Ramos (cell line): ENCODE measurements at regions not wholly inside any gene's neighbourhood (a gene's known extent, or its start where the extent isn't known, plus 50 kb on each side); places are given as distances from the start of the nearest gene placed in this dataset.
"Not testable (repeated sequence)": the region's sequence is repeated elsewhere in the genome, so short reads cannot be mapped to it uniquely, and the experiment has no call there.

Source experiments
- in situ Hi-C: fragments of 300-500 bp; cut with MboI; formaldehyde crosslinking; loops from one replicate; pipeline ENCODE4 v1.14.3; 2022; ENCODE audit warnings: low sequenced_read_pairs; ENCODE audit not compliant: unreplicated experiment

GRCh38 chr11:23124996-23125395, 264.7 kb upstream of the CCDC179 start:
- in situ Hi-C loops = no loop called here

- in situ Hi-C loops = no loop called here
These were observed 267.4 kb upstream of the CCDC179 start for GRCh38 chr11:23127706-23128105.

GRCh38 chr11:23134627-23135026, 274.4 kb upstream of the CCDC179 start:
- in situ Hi-C loops = no loop called here

- in situ Hi-C loops = no loop called here
These were observed 278.5 kb upstream of the CCDC179 start for GRCh38 chr11:23138761-23139160.

DNA sequence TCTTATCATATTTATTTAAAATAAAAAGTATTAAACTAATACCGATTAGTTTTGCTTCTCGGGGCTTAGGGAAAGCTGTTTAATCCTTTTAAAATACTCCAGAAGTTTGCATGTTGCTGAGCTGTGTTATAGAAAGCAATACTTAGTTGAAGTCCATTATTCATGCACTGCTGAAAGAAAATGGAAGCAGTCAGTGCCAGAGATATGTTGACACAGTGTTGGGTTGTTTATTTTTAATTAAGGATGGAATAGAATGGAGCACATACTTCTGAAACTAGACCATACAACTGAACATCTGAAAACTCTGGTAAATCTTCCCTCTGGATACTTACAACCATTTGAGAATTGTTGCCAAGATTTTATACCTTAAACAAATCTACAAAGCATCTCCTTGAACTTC, 282.7 kb upstream of the CCDC179 start:
- in situ Hi-C loops = no loop called here

GRCh38 chr11:23151819-23152218, 291.5 kb upstream of the CCDC179 start:
- in situ Hi-C loops = no loop called here

DNA sequence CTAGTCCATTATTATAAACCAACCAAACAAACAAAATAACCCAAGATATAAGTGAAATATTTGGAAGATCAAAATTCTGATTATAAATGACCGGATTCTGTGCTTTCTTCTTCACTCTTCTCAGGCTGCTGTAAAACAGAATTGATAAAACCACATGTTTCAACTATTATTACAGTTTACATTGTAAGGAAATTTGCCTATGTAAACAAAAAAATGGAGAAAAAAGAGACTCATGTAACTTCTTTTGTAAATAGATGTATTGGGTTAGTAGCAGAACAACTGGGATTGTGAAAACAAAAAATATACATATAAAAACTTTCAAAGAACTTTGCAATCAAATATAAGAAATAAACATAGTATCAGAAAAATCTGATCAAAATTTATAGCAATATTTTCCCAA, 295.2 kb upstream of the CCDC179 start:
- in situ Hi-C loops = no loop called here

DNA sequence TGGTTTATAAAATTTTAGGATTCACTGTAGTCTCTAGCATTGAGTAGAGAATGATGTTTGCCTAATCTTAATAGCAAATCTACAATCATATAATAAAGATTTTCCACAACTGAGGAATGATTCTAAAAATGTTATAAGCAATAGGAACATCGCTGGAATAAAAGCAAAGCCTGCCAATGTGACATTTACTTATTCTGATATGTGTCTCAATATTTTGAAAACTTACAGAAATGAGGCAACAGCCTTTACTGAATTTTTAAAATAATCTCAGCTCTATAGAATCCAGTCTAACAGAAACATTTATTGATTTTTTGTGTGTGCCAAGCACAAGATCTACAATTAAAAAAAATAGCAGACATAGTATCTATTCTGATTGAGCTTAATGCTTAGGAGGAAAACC, 303.7 kb upstream of the CCDC179 start:
- in situ Hi-C loops = no loop called here

GRCh38 chr11:23166376-23166775, 306.1 kb upstream of the CCDC179 start:
- in situ Hi-C loops = no loop called here

- in situ Hi-C loops = no loop called here
These were observed 319.3 kb upstream of the CCDC179 start for GRCh38 chr11:23179609-23180008.

DNA sequence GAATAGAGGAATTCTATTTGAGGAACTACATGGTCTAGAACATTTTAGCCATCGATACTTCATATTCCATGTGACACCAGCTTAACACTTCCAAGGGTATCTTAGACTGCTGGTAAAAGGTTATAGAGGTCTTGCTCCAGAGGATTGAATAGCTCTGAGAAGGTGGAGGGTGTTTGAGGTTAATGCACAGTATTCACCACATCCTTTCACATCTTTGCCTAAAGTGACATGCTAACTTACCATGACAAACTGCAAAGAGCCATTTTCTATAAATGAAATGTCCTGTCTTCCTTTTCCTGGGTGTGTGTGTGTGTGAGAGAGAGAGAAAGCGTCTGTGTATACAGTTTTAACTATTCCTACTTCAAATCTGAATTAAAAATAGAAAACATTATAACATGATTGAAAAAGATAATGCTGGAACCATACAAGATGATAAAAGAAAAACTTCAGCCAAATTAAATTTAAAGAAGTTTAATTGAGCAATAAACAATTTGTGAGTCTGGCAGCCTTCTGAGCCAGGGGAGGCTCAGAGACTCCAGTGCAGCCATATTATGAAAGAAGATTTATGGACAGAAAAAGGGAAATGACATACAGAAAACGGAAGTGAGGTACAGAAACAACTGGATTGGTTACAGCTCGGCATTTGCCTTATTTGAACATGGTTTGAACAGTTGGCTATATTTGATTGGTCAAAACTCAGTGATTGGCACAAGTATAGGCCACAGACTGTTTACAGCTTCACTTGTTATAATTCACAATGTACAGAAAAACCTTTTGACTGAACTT, 320.9 kb upstream of the CCDC179 start:
- in situ Hi-C loops = no loop called here

DNA sequence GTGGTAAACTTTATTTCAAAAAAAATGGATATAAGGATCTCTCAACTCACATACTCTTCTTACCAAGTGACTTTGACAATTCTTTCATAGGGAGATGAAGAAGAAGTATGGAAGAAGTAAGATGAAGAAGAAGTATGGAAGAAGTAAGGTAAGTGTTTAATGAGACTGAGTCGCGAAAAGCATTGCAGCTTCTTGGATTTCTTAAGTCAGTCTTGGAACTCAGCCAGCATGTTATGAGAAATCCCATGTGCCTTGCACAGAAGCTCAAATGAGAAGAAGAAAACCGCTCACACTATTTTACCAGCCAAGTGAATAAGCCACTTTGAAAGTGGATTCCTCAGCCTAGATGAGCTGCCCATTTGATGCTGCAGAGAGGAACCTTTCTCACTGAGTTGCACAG, 332.0 kb upstream of the CCDC179 start:
- in situ Hi-C loops = no loop called here

GRCh38 chr11:23201936-23202522, 341.8 kb upstream of the CCDC179 start:
- in situ Hi-C loops = no loop called here

GRCh38 chr11:23202611-23203010, 342.3 kb upstream of the CCDC179 start:
- in situ Hi-C loops = no loop called here

- in situ Hi-C loops = no loop called here
These were observed 345.0 kb upstream of the CCDC179 start for GRCh38 chr11:23205156-23205871.

DNA sequence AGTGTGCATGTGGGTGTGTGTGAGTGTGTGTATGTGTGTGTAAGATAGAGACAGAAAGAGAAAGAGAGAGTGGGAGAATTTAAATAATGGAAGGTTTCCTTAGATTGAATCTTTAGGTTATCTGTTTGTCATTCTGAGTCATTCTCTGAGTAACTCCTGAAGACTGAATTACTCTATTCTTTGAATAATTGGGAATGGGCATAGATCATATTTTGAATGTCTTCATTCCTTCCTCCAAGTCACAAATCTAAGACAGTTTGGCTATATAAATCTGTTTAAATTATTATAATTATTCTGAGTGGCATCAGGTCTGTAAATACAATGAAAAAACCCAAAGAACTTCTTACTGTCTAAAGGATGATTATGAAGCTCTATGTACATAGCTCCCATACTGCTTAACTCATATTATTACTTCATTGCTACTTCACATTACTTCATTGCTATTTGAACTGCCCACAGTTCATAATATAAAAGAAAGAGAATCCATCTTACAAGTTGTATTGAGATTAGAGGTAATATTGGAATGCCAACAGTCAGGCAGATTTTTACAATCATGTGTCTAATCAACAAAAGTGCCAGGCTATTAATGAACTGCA, 346.6 kb upstream of the CCDC179 start:
- in situ Hi-C loops = no loop called here

GRCh38 chr11:23211221-23211620, 350.9 kb upstream of the CCDC179 start:
- in situ Hi-C loops = no loop called here

DNA sequence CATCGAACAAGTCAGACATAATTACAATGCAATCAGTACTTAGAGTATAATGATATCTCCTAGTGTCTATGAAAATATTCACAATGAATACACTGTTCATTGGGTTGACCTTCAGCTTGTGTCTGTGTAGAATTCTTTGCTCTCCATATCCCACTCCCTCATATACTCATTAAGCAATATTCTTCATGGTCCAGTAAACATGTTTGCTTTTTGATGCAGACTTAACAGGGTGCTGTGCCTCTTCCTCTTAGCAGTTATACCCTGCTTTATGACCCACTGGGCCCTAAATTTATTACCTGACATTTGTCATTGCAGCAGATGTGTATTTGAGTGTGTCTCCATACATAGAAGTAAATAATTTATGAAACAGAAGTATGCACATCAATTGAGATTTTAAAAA, 352.5 kb upstream of the CCDC179 start:
- in situ Hi-C loops = no loop called here

- in situ Hi-C loops = no loop called here
These were observed 356.8 kb upstream of the CCDC179 start for GRCh38 chr11:23217072-23217471.

- in situ Hi-C loops = not testable (repeated sequence)
These were observed 359.8 kb upstream of the CCDC179 start for GRCh38 chr11:23220086-23220485.

- in situ Hi-C loops = no loop called here
These were observed 361.1 kb upstream of the CCDC179 start for GRCh38 chr11:23221366-23221765.
